ENCODE measurements at regions not wholly inside any gene's neighbourhood (a gene's known extent, or its start where the extent isn't known, plus 50 kb on each side); places are given as distances from the start of the nearest gene placed in this dataset.

GRCh38 chr12:88746386-88746785 is 166.1 kb upstream of the KITLG start:
- Histone ChIP-seq H3K79me2 (ENCODE audit: insufficient read depth, low read depth, low read length) (no peaks in the 10 kb centered on the region), H3K4me3 (ENCODE audit: low read depth, low read length, poor library complexity, severe bottlenecking) (no peak overlapping the region), H3K9me3 (ENCODE audit: low read length) (no peaks in the 10 kb centered on the region), H2AFZ (ENCODE audit: low read length) (no peak overlapping the region), H3K36me3 (ENCODE audit: insufficient read depth, low read length) (no peaks in the 10 kb centered on the region), H3K27ac (ENCODE audit: low read depth, low read length, poor library complexity, severe bottlenecking) (no peak overlapping the region), H3K4me1 (ENCODE audit: insufficient read depth, low read length, poor library complexity, severe bottlenecking) (no peaks in the 10 kb centered on the region), H3K9me2 (ENCODE audit: insufficient read depth, low read length) (no peaks in the 10 kb centered on the region), H3K4me2 (ENCODE audit: low read length) (no peak overlapping the region), H4K20me1 (ENCODE audit: insufficient read depth, low read length) (no peaks in the 10 kb centered on the region)
- CTCF ChIA-PET (ENCODE audit: unreplicated experiment), result no interaction called here
- no peak for DNase-seq (ENCODE audit: low spot score)
- no peak for TF ChIP-seq CTCF (conservative IDR thresholded peaks at IDR 0.05; ENCODE audit: low read length)
- POLR2A ChIA-PET, result interaction anchor here (1.4 kb wide), 1 partner anchor 18 kb away, joined by 3 read pairs; no protein-coding TSS in a partner anchor
- BruUV-seq (replicated peaks), result no TSS peak
- intact Hi-C loops (cut with micrococcal nuclease; ENCODE audit: unreplicated experiment), result no loop called here

- intact Hi-C loops (cut with micrococcal nuclease; ENCODE audit: unreplicated experiment), result no loop called here
- Histone ChIP-seq H2AFZ (ENCODE audit: low read length) (no peak overlapping the region), H3K27ac (ENCODE audit: low read depth, low read length, poor library complexity, severe bottlenecking) (no peak overlapping the region), H3K4me1 (ENCODE audit: insufficient read depth, low read length, poor library complexity, severe bottlenecking) (no peaks in the 10 kb centered on the region), H3K9me2 (ENCODE audit: insufficient read depth, low read length) (no peaks in the 10 kb centered on the region; the same call in 1 of the 2 replicates), H3K4me3 (ENCODE audit: low read depth, low read length, poor library complexity, severe bottlenecking) (no peak overlapping the region), H3K36me3 (ENCODE audit: insufficient read depth, low read length) (no peaks in the 10 kb centered on the region), H3K9me3 (ENCODE audit: low read length) (no peaks in the 10 kb centered on the region), H3K4me2 (ENCODE audit: low read length) (no peak overlapping the region), H3K79me2 (ENCODE audit: insufficient read depth, low read depth, low read length) (no peaks in the 10 kb centered on the region), H4K20me1 (ENCODE audit: insufficient read depth, low read length) (no peaks in the 10 kb centered on the region)
- no peak for DNase-seq (ENCODE audit: low spot score)
- CTCF ChIA-PET (ENCODE audit: unreplicated experiment), result no interaction called here
- BruUV-seq (replicated peaks), result no TSS peak
- POLR2A ChIA-PET, result interaction anchor here (1.1 kb wide), 1 partner anchor 11 kb away, joined by 3 read pairs; no protein-coding TSS in a partner anchor
- TF ChIP-seq CTCF (conservative IDR thresholded peaks at IDR 0.05; ENCODE audit: low read length) (no peak), EZH2phosphoT487 (IDR thresholded peaks at IDR 0.05; ENCODE audit: borderline replicate concordance, low read depth, low read length) (no peak)
These were observed 163.8 kb upstream of the KITLG start for GRCh38 chr12:88743946-88744685.

- no peaks in the 10 kb centered on the region for H3K79me2 ChIP-seq (ENCODE audit: insufficient read depth, low read depth, low read length)
- POLR2A ChIA-PET, result interaction anchor here (0.5 to 0.6 kb wide), 2 partner anchors 9 to 164 kb away, joined by 4 read pairs; no protein-coding TSS in a partner anchor
- BruUV-seq (replicated peaks), result no TSS peak
These were observed 157.7 kb upstream of the KITLG start for GRCh38 chr12:88737838-88738472.

More at GRCh38 chr12:88737838-88738472, 157.7 kb upstream of the KITLG start:
- intact Hi-C loops (cut with micrococcal nuclease; ENCODE audit: unreplicated experiment), result no loop called here
- no peak overlapping the region for H3K27ac ChIP-seq (ENCODE audit: low read depth, low read length, poor library complexity, severe bottlenecking)
- no peak for TF ChIP-seq EZH2phosphoT487 (IDR thresholded peaks at IDR 0.05; ENCODE audit: borderline replicate concordance, low read depth, low read length)
- no peak for TF ChIP-seq CTCF (conservative IDR thresholded peaks at IDR 0.05; ENCODE audit: low read length)
- H4K20me1 ChIP-seq (ENCODE audit: insufficient read depth, low read length), result no peaks in the 10 kb centered on the region
- no peaks in the 10 kb centered on the region for H3K9me3 ChIP-seq (ENCODE audit: low read length)
- CTCF ChIA-PET (ENCODE audit: unreplicated experiment), result no interaction called here
- H2AFZ ChIP-seq (ENCODE audit: low read length), result no peak overlapping the region
- H3K36me3 ChIP-seq (ENCODE audit: insufficient read depth, low read length), result no peaks in the 10 kb centered on the region
- H3K4me2 ChIP-seq (ENCODE audit: low read length), result no peak overlapping the region
- no peaks in the 10 kb centered on the region for H3K4me1 ChIP-seq (ENCODE audit: insufficient read depth, low read length, poor library complexity, severe bottlenecking)
- no peaks in the 10 kb centered on the region; the same call in 1 of the 2 replicates for H3K9me2 ChIP-seq (ENCODE audit: insufficient read depth, low read length)
- DNase-seq (ENCODE audit: low spot score), result no peak
- no peak overlapping the region for H3K4me3 ChIP-seq (ENCODE audit: low read depth, low read length, poor library complexity, severe bottlenecking)
